Endodermal cell (in vitro differentiated cells): ENCODE measurements at regions not wholly inside any gene's neighbourhood (a gene's known extent, or its start where the extent isn't known, plus 50 kb on each side); places are given as distances from the start of the nearest gene placed in this dataset.

Experiments used
- DNase-seq: peaks from one replicate; pipeline ENCODE4 v3.0.0-alpha.2; 2017
- H3K27ac ChIP-seq: 2 replicates; pipeline ENCODE4 v1.5.1; 2013; ENCODE audit warnings: mild to moderate bottlenecking, low read depth, low read length, moderate library complexity
- H3K27me3 ChIP-seq: 2 replicates; pipeline ENCODE4 v1.6.1; 2013; ENCODE audit warnings: mild to moderate bottlenecking, low read length, moderate library complexity; ENCODE audit not compliant: insufficient read depth, control insufficient read depth, poor library complexity, severe bottlenecking
- H3K36me3 ChIP-seq: 2 replicates; pipeline ENCODE4 v1.7.0; 2013; ENCODE audit warnings: mild to moderate bottlenecking, low read length, moderate library complexity; ENCODE audit not compliant: control insufficient read depth, insufficient read depth
- H3K4me1 ChIP-seq: one replicate; pipeline ENCODE4 v1.7.0; 2013; ENCODE audit warnings: low read length; ENCODE audit not compliant: control insufficient read depth, insufficient read depth
- H3K4me3 ChIP-seq: 2 replicates; pipeline ENCODE4 v1.5.1; 2013; ENCODE audit warnings: mild to moderate bottlenecking, low read length, moderate library complexity
- H3K9ac ChIP-seq: 2 replicates; pipeline ENCODE4 v1.6.1; 2013; ENCODE audit warnings: mild to moderate bottlenecking, low read length, moderate library complexity; ENCODE audit not compliant: poor library complexity, severe bottlenecking; ENCODE audit errors: extremely low read depth
- H3K9me3 ChIP-seq: 2 replicates; pipeline ENCODE4 v1.6.1; 2013; ENCODE audit warnings: mild to moderate bottlenecking, low read length, moderate library complexity; ENCODE audit not compliant: control insufficient read depth
- H3K27ac Mint-ChIP-seq: 2 replicates; pipeline ENCODE4 v1.8.0; 2020; ENCODE audit warnings: mixed read lengths
- H3K27me3 Mint-ChIP-seq: 2 replicates; pipeline ENCODE4 v1.8.0; 2021; ENCODE audit warnings: mild to moderate bottlenecking, mixed read lengths; ENCODE audit not compliant: insufficient read depth
- H3K36me3 Mint-ChIP-seq: 2 replicates; pipeline ENCODE4 v1.8.0; 2020; ENCODE audit warnings: low read depth, mixed read lengths
- H3K4me1 Mint-ChIP-seq: 2 replicates; pipeline ENCODE4 v1.8.0; 2020; ENCODE audit warnings: mixed read lengths
- H3K4me3 Mint-ChIP-seq: 2 replicates; pipeline ENCODE4 v1.8.0; 2020; ENCODE audit warnings: mild to moderate bottlenecking, moderate library complexity, mixed read lengths
- H3K9me3 Mint-ChIP-seq: 2 replicates; pipeline ENCODE4 v1.8.0; 2020; ENCODE audit warnings: mild to moderate bottlenecking, mixed read lengths
- CTCF ChIP-seq: fragments of 200-600 bp; sonication (generic); conservative IDR thresholded peaks from 2 replicates; pipeline ENCODE4 v1.5.0; 2021; ENCODE audit warnings: antibody characterized with exemption, mild to moderate bottlenecking
- WGBS, 2 experiments: methylation state at CpG; one replicate each; pipeline versions ENCODE4 v1.1.5 to v1.1.7; 2013; ENCODE audit warnings: missing lambda C conversion rate in 2 of 2, mixed read lengths in 1 of 2; ENCODE audit not compliant: insufficient coverage in 1 of 2, insufficient read length in 1 of 2; 5-methylcytosine and 5-hydroxymethylcytosine counted together

- WGBS, 2 experiments: 90% methylated on average over 2 of the region's 3 CpGs; no CpG with 5 or more reads in 1 of the 2 experiments
- Mint-ChIP-seq H3K36me3 (no peaks in the 10 kb centered on the region), H3K4me1 (no peaks in the 10 kb centered on the region), H3K4me3 (no peak overlapping the region), H3K27ac (no peak overlapping the region), H3K27me3 (no peaks in the 10 kb centered on the region), H3K9me3 (no peaks in the 10 kb centered on the region)
- H3K27me3 ChIP-seq: no peaks in the 10 kb centered on the region
- no peaks in the 10 kb centered on the region for H3K4me1 ChIP-seq
- H3K9me3 ChIP-seq: no peaks in the 10 kb centered on the region
- no peak overlapping the region for H3K9ac ChIP-seq
- DNase-seq: no peak
- no peak for TF ChIP-seq CTCF
- H3K27ac ChIP-seq: no peak overlapping the region
- no peak overlapping the region for H3K4me3 ChIP-seq
- no peaks in the 10 kb centered on the region for H3K36me3 ChIP-seq
Observed at GRCh38 chr12:28622406-28622805, 432.1 kb downstream of the CCDC91 start.

- no peak overlapping the region for H3K9ac ChIP-seq
- no peak for DNase-seq
- H3K36me3 ChIP-seq: no peaks in the 10 kb centered on the region
- Mint-ChIP-seq H3K36me3 (no peaks in the 10 kb centered on the region), H3K27me3 (no peaks in the 10 kb centered on the region), H3K27ac (no peak overlapping the region), H3K4me3 (no peak overlapping the region), H3K4me1 (no peaks in the 10 kb centered on the region), H3K9me3 (no peaks in the 10 kb centered on the region)
- WGBS, 2 experiments: 80 to 94% methylated on average over 1 to 3 of the region's 3 CpGs
- H3K4me1 ChIP-seq: no peaks in the 10 kb centered on the region
- no peaks in the 10 kb centered on the region for H3K27me3 ChIP-seq
- H3K27ac ChIP-seq: no peak overlapping the region
- no peak overlapping the region for H3K4me3 ChIP-seq
- no peaks in the 10 kb centered on the region for H3K9me3 ChIP-seq
- TF ChIP-seq CTCF: no peak
Observed at GRCh38 chr12:28626504-28626903, 436.2 kb downstream of the CCDC91 start.

- H3K4me1 Mint-ChIP-seq: no peaks in the 10 kb centered on the region
Observed at GRCh38 chr12:28629691-28630090, 439.4 kb downstream of the CCDC91 start.

More at GRCh38 chr12:28629691-28630090, 439.4 kb downstream of the CCDC91 start:
- no peak overlapping the region for H3K4me3 Mint-ChIP-seq
- 89 to 96% methylated on average over 1 to 7 of the region's 7 CpGs for WGBS, 2 experiments
- Histone ChIP-seq H3K36me3 (no peaks in the 10 kb centered on the region), H3K9ac (no peak overlapping the region), H3K27me3 (no peaks in the 10 kb centered on the region), H3K27ac (no peak overlapping the region), H3K9me3 (no peaks in the 10 kb centered on the region), H3K4me1 (no peaks in the 10 kb centered on the region), H3K4me3 (no peak overlapping the region)
- no peak for TF ChIP-seq CTCF
- H3K27ac Mint-ChIP-seq: no peak overlapping the region
- H3K27me3 Mint-ChIP-seq: no peaks in the 10 kb centered on the region
- H3K36me3 Mint-ChIP-seq: no peaks in the 10 kb centered on the region
- DNase-seq: peak; percentile 51
- no peaks in the 10 kb centered on the region for H3K9me3 Mint-ChIP-seq
